ENCODE measurements at regions not wholly inside any gene's neighbourhood (a gene's known extent, or its start where the extent isn't known, plus 50 kb on each side); places are given as distances from the start of the nearest gene placed in this dataset.

GRCh38 chr1:66468722-66469121 lies 65.2 kb upstream of the SGIP1 start:
- Histone ChIP-seq H2BK120ac (replicated peaks; ENCODE audit: low read depth, low read length) (no peak overlapping the region), H3K9ac (replicated peaks in 1 of 4; ENCODE audit: extremely low read depth in 1 of 4, low read depth in 3 of 4, low read length in 3 of 4) (no peak overlapping the region), H3K27ac (ENCODE audit: low read depth, low read length) (no peak overlapping the region), H3K27me3 (replicated peaks in 1 of 4; ENCODE audit: control insufficient read depth in 3 of 4, extremely low read depth in 1 of 4, insufficient read depth in 3 of 4, low read length in 3 of 4) (no peaks in the 10 kb centered on the region), H3K4me1 (replicated peaks in 1 of 4; ENCODE audit: control insufficient read depth in 3 of 4, insufficient read depth in 4 of 4, low read length in 3 of 4) (no peaks in the 10 kb centered on the region), H3K4me2 (ENCODE audit: insufficient read depth in 1 of 2, low read depth in 2 of 2, low read length in 2 of 2) (no peak overlapping the region), H2BK20ac (ENCODE audit: low read length) (no peak overlapping the region), H2AK5ac (ENCODE audit: low read depth, low read length) (no peak overlapping the region), H4K8ac (ENCODE audit: extremely low read depth, insufficient read depth, low read length) (no peak overlapping the region), H3K9me3 (ENCODE audit: insufficient read depth in 2 of 2, low read depth in 1 of 2, low read length in 1 of 2) (no peaks in the 10 kb centered on the region), H3K4me3 (ENCODE audit: extremely low read depth in 1 of 4, insufficient read depth in 2 of 4, low read depth in 3 of 4, low read length in 4 of 4) (no peak overlapping the region), H3K23me2 (ENCODE audit: low read depth, low read length) (no peaks in the 10 kb centered on the region), H3K23ac (ENCODE audit: insufficient read length) (no peak overlapping the region), H3K79me2 (ENCODE audit: control insufficient read depth in 1 of 2, insufficient read depth in 2 of 2, low read length in 2 of 2) (no peaks in the 10 kb centered on the region), H2BK15ac (ENCODE audit: low read length) (no peak overlapping the region), H2BK5ac (ENCODE audit: low read depth, low read length) (no peak overlapping the region), H3K56ac (replicated peaks; ENCODE audit: insufficient read length, low read depth, low read length) (no peak overlapping the region), H3K14ac (ENCODE audit: insufficient read length) (no peak overlapping the region), H2BK12ac (ENCODE audit: low read depth, low read length) (no peak overlapping the region), H4K91ac (replicated peaks; ENCODE audit: insufficient read length, low read length) (no peak overlapping the region), H4K20me1 (replicated peaks in 1 of 2; ENCODE audit: control insufficient read depth in 1 of 2, insufficient read depth in 2 of 2, low read length in 2 of 2) (no peaks in the 10 kb centered on the region), H2AFZ (ENCODE audit: low read length) (no peak overlapping the region), H3K4ac (replicated peaks; ENCODE audit: insufficient read length, low read depth, low read length) (no peak overlapping the region), H3K79me1 (ENCODE audit: low read depth, low read length) (no peaks in the 10 kb centered on the region), H3K36me3 (ENCODE audit: control insufficient read depth in 2 of 4, insufficient read depth in 4 of 4, low read length in 3 of 4) (no peaks in the 10 kb centered on the region), H3K18ac (ENCODE audit: extremely low read depth, low read length) (no peak overlapping the region), H4K5ac (ENCODE audit: insufficient read length, low read depth, low read length) (no peak overlapping the region)
- 84% methylated on average over 2 of the region's 2 CpGs; no CpG with 5 or more reads in 1 of the 2 experiments for WGBS, 2 experiments (ENCODE audit: extremely low coverage in 1 of 2, insufficient coverage in 1 of 2, insufficient read length in 1 of 2, insufficient replicate concordance in 2 of 2, low coverage in 1 of 2, low lambda C conversion rate in 2 of 2, missing lambda C conversion rate in 1 of 2)
- ChIA-PET CTCF (ENCODE audit: partially characterized antibody) (interaction anchor here (1.5 to 2.7 kb wide), 4 partner anchors 32 to 226 kb away, joined by 3 to 9 read pairs (median 6); no protein-coding TSS in a partner anchor), POLR2A (ENCODE audit: partially characterized antibody) (no interaction called here)
- no peak for FAIRE-seq
- no peak for DNase-seq (ENCODE audit: low read depth in 1 of 2, low spot score in 2 of 2)
- no peak for TF ChIP-seq SP1 (IDR thresholded peaks at IDR 0.05; ENCODE audit: low read depth, low read length)
- TF ChIP-seq KDM1A (IDR thresholded peaks at IDR 0.05; ENCODE audit: borderline replicate concordance, low read length) = no peak
- no peak for TF ChIP-seq CHD1 (IDR thresholded peaks at IDR 0.05; ENCODE audit: low read depth, low read length)
- TF ChIP-seq RAD21 (IDR thresholded peaks at IDR 0.05 in 1 of 2, conservative IDR thresholded peaks at IDR 0.05 in 1 of 2; ENCODE audit: low read depth in 2 of 2, low read length in 2 of 2) = no peak
- TF ChIP-seq EGR1 (IDR thresholded peaks at IDR 0.05; ENCODE audit: borderline replicate concordance, low read depth, low read length) = no peak
- TF ChIP-seq MAX (IDR thresholded peaks at IDR 0.05) = no peak
- no peak for TF ChIP-seq ATF2 (IDR thresholded peaks at IDR 0.05; ENCODE audit: low read length)

Measured in H1 (cell line).